ENCODE measurements at regions not wholly inside any gene's neighbourhood (a gene's known extent, or its start where the extent isn't known, plus 50 kb on each side); places are given as distances from the start of the nearest gene placed in this dataset.
A peak's percentile ranks its signal among the peaks of the same experiment; 100 is the strongest.

GRCh38 chr20:40494248-40494647 is 194.8 kb downstream of the MAFB start:
- TF ChIP-seq EP300 (IDR thresholded peaks at IDR 0.05), result no peak
- no peaks in the 10 kb centered on the region for H3K27me3 ChIP-seq
- peak overlapping the region; percentile 38 for H3K27ac ChIP-seq
- H3K4me1 ChIP-seq, result no peaks in the 10 kb centered on the region
- no peaks in the 10 kb centered on the region for H3K9me3 ChIP-seq
- H3K36me3 ChIP-seq, result no peaks in the 10 kb centered on the region
- no peak overlapping the region for H3K4me3 ChIP-seq
- 93% methylated on average over 3 of the region's 3 CpGs for WGBS
- no peak for DNase-seq (ENCODE audit: low spot score in 2 of 2)

- no peaks in the 10 kb centered on the region for H3K27me3 ChIP-seq
- no peak overlapping the region for H3K4me3 ChIP-seq
- no peak for DNase-seq (ENCODE audit: low spot score in 2 of 2)
- H3K9me3 ChIP-seq, result no peaks in the 10 kb centered on the region
- 85% methylated on average over 3 of the region's 3 CpGs for WGBS
- no peaks in the 10 kb centered on the region for H3K4me1 ChIP-seq
- H3K27ac ChIP-seq, result peak overlapping the region; percentile 1
- TF ChIP-seq CTCF (IDR thresholded peaks at IDR 0.05), result no peak
- H3K36me3 ChIP-seq, result no peaks in the 10 kb centered on the region
Observed at GRCh38 chr20:40493549-40493948, 195.5 kb downstream of the MAFB start.

- TF ChIP-seq POLR2AphosphoS5 (IDR thresholded peaks at IDR 0.05) (no peak), POLR2A (IDR thresholded peaks at IDR 0.05) (no peak), EP300 (IDR thresholded peaks at IDR 0.05) (no peak), CTCF (IDR thresholded peaks at IDR 0.05) (no peak)
- Histone ChIP-seq H3K9me3 (no peaks in the 10 kb centered on the region), H3K27me3 (no peaks in the 10 kb centered on the region), H3K36me3 (no peaks in the 10 kb centered on the region), H3K4me3 (no peak overlapping the region), H3K4me1 (no peaks in the 10 kb centered on the region), H3K27ac (no peak overlapping the region)
- 36% methylated on average over 4 of the region's 4 CpGs for WGBS
- DNase-seq (ENCODE audit: low spot score in 2 of 2), result peak in 1 of 2 donors; percentile 73
Observed at GRCh38 chr20:40493071-40493470, 196.0 kb downstream of the MAFB start.

GRCh38 chr20:40491009-40491590 is 197.9 kb downstream of the MAFB start:
- no peak for DNase-seq (ENCODE audit: low spot score in 2 of 2)
- no peak overlapping the region for H3K4me3 ChIP-seq
- no peaks in the 10 kb centered on the region for H3K27me3 ChIP-seq
- no peak for TF ChIP-seq EP300 (IDR thresholded peaks at IDR 0.05)
- no peak for TF ChIP-seq POLR2A (IDR thresholded peaks at IDR 0.05)
- WGBS, result 51% methylated on average over 5 of the region's 5 CpGs
- no peak overlapping the region for H3K27ac ChIP-seq
- no peaks in the 10 kb centered on the region for H3K4me1 ChIP-seq
- no peaks in the 10 kb centered on the region for H3K36me3 ChIP-seq
- H3K9me3 ChIP-seq, result no peaks in the 10 kb centered on the region

GRCh38 chr20:40489886-40490285 is 199.2 kb downstream of the MAFB start:
- no peaks in the 10 kb centered on the region for H3K9me3 ChIP-seq
- no peaks in the 10 kb centered on the region for H3K27me3 ChIP-seq
- TF ChIP-seq CTCF (IDR thresholded peaks at IDR 0.05) (no peak), POLR2A (IDR thresholded peaks at IDR 0.05) (no peak), POLR2AphosphoS5 (IDR thresholded peaks at IDR 0.05) (no peak), EP300 (IDR thresholded peaks at IDR 0.05) (no peak)
- no peaks in the 10 kb centered on the region for H3K36me3 ChIP-seq
- no peak for DNase-seq (ENCODE audit: low spot score in 2 of 2)
- H3K27ac ChIP-seq, result no peak overlapping the region
- no peaks in the 10 kb centered on the region for H3K4me1 ChIP-seq
- 87% methylated on average over 2 of the region's 2 CpGs for WGBS
- H3K4me3 ChIP-seq, result no peak overlapping the region

GRCh38 chr20:40488401-40488800 is 200.6 kb downstream of the MAFB start:
- DNase-seq (ENCODE audit: low spot score in 2 of 2), result no peak
- Histone ChIP-seq H3K36me3 (no peaks in the 10 kb centered on the region), H3K27ac (no peak overlapping the region), H3K27me3 (no peaks in the 10 kb centered on the region), H3K9me3 (no peaks in the 10 kb centered on the region), H3K4me1 (no peaks in the 10 kb centered on the region), H3K4me3 (no peak overlapping the region)
- no peak for TF ChIP-seq EP300 (IDR thresholded peaks at IDR 0.05)
- TF ChIP-seq POLR2A (IDR thresholded peaks at IDR 0.05), result no peak
- TF ChIP-seq CTCF (IDR thresholded peaks at IDR 0.05), result no peak
- no peak for TF ChIP-seq POLR2AphosphoS5 (IDR thresholded peaks at IDR 0.05)
- WGBS, result 92% methylated on average over 3 of the region's 3 CpGs
